ACC112 (cell line): ENCODE measurements at regions not wholly inside any gene's neighbourhood (a gene's known extent, or its start where the extent isn't known, plus 50 kb on each side); places are given as distances from the start of the nearest gene placed in this dataset.
A peak's percentile ranks its signal among the peaks of the same experiment; 100 is the strongest.

ENCODE experiments used
- H2AFZ ChIP-seq: fragments of 200-600 bp; sonication (generic); one replicate; pipeline ENCODE4 v1.6.0; 2017; ENCODE audit warnings: antibody characterized with exemption, low read length; ENCODE audit not compliant: unreplicated experiment
- H3K27ac ChIP-seq: fragments of 200-600 bp; sonication (generic); 2 replicates; pipeline ENCODE4 v1.5.1; 2014; ENCODE audit warnings: low read depth, mild to moderate bottlenecking, antibody characterized with exemption, low read length, moderate library complexity
- H3K27me3 ChIP-seq: fragments of 200-600 bp; sonication (generic); 2 replicates; pipeline ENCODE4 v1.6.1; 2014; ENCODE audit warnings: mild to moderate bottlenecking, antibody characterized with exemption, low read length, moderate library complexity, mixed read lengths; ENCODE audit not compliant: insufficient read depth
- H3K36me3 ChIP-seq: fragments of 200-600 bp; sonication (generic); 2 replicates; pipeline ENCODE4 v1.6.1; 2016; ENCODE audit warnings: mild to moderate bottlenecking, antibody characterized with exemption, low read length, moderate library complexity, mixed read lengths; ENCODE audit not compliant: insufficient read depth
- H3K4me1 ChIP-seq: fragments of 200-600 bp; sonication (generic); one replicate; pipeline ENCODE4 v1.6.1; 2016; ENCODE audit warnings: low read length, mixed read lengths; ENCODE audit not compliant: insufficient read depth, unreplicated experiment, control insufficient read depth
- H3K4me3 ChIP-seq: fragments of 200-600 bp; sonication (generic); 2 replicates; pipeline ENCODE4 v1.5.1; 2014; ENCODE audit warnings: mild to moderate bottlenecking, low read depth, low read length
- H3K79me2 ChIP-seq: fragments of 200-600 bp; sonication (generic); one replicate; pipeline ENCODE4 v1.6.0; 2016; ENCODE audit warnings: low read length; ENCODE audit not compliant: control insufficient read depth, unreplicated experiment, insufficient read depth

DNA sequence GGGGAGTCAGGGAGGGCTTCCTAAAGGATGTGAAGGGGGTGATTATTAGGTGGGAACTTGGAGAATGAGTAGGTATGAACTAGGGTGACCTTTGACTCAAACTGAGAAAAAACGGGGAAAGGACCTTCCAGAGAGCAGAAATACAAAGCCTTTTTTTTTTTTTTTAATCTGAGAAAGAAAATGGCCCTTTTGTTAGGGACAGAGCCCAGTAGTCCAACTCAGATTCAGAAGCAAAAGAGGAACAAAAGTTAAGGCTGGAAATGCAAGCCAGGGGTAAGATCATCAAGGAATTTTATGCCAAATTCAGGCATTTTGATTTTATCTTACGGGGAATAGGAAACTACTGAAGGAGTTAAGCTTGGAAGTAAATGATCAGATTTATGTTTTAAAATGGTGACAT is 96.0 kb upstream of the SMYD2 start:
- Histone ChIP-seq H3K79me2 (no peaks in the 10 kb centered on the region), H3K27ac (no peak overlapping the region), H2AFZ (no peak overlapping the region), H3K4me1 (no peaks in the 10 kb centered on the region), H3K4me3 (no peak overlapping the region), H3K27me3 (peaks cover 95% of the 10 kb centered on the region), H3K36me3 (no peaks in the 10 kb centered on the region)

DNA sequence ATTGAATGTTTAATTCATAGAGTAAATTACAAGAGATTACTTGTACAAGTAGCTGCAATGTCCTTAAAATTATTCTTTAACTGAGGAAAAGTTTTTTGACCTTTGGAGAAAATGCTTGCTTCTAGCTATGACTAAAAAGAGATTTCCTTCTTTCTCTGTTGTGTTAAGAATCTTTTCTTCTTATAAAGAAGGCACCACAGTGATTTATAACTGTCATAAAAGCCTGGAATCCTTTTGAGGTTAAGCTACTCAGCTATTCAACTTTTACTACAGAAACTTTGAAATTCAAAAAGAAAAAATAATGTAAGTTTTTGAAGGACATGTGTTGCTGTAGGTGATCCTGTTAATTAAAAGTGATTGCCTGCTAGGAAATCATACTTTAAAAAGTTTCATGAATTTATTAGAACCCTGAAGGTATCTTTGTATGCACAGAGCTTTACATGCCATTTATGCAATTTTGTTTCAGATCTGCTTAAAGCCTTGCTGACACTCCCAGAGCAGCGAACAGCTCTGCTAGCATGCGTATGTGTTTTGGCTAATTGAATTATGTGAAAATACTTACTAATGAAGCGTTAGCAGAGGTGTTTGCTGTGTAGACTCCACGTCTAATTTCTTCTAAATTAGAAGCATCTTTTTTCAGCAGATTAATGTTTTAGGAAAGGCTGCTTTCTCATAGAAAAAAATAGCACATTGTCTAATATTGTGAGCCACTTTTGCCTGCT is 94.7 kb upstream of the SMYD2 start:
- H3K27me3 ChIP-seq, result peaks cover 96% of the 10 kb centered on the region
- H3K4me1 ChIP-seq, result no peaks in the 10 kb centered on the region
- no peak overlapping the region for H3K27ac ChIP-seq
- H3K4me3 ChIP-seq, result no peak overlapping the region
- H3K79me2 ChIP-seq, result no peaks in the 10 kb centered on the region
- no peak overlapping the region for H2AFZ ChIP-seq
- H3K36me3 ChIP-seq, result no peaks in the 10 kb centered on the region

DNA sequence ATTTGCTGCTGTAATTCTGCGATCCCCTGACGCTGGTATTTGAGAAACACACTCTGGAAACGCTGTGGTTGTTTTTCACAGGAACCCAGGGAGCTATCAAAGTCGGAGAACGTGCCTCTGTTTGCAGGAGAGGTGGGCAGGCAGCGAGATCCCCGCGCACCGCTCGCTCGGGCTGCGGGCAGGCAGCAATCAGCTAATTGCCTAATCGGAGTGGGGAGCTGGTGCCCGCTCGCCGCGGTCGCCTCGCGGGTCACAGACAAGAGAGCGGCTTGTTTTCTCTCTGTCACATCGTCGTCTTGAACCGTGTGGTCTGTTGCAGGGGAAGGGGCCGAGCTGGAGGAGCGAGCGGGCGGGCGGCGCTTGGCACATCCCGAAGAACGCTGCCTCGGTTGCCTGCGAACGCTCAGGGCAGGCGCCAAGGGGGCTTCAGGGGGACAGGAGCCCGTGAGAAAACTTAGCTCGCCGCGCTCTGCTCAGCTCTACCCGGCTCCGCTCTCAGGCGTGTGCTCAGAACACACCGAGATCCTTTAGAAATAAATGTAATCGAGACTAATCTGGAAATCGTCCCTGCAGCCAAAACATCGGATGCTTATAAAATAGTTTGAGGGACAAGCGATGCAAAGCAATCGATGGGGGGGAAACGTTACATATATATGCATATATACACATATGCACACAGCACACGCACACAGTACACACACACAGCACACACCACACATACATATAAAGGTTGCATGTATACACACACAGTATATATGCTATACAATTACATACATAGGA is 93.6 kb upstream of the SMYD2 start:
- Histone ChIP-seq H3K27me3 (peaks cover 91% of the 10 kb centered on the region), H3K79me2 (no peaks in the 10 kb centered on the region), H3K27ac (no peak overlapping the region), H3K4me3 (peak overlapping the region; percentile 59), H3K4me1 (no peaks in the 10 kb centered on the region), H2AFZ (peak overlapping the region; percentile 36), H3K36me3 (no peaks in the 10 kb centered on the region)

DNA sequence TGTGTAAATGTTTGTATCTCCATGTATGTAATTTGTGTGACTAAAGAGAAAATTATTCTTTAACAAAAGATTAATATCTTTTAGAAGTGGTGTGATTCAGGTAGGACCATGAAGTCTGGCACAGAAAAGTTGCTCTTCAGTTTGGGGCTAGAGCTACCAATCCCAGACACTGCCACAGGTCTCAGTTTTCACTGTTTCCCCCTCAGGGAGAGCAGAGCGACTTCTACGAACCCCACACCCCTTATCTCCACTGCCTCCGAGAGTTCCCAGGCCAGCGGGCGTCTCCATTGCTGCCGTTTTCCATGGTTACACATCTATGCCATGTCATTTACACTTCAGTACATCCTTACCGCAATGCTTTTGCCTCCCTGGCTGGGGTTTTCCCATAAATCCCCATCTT is 93.0 kb upstream of the SMYD2 start:
- H3K27me3 ChIP-seq, result peaks cover 88% of the 10 kb centered on the region
- no peak overlapping the region for H2AFZ ChIP-seq

DNA sequence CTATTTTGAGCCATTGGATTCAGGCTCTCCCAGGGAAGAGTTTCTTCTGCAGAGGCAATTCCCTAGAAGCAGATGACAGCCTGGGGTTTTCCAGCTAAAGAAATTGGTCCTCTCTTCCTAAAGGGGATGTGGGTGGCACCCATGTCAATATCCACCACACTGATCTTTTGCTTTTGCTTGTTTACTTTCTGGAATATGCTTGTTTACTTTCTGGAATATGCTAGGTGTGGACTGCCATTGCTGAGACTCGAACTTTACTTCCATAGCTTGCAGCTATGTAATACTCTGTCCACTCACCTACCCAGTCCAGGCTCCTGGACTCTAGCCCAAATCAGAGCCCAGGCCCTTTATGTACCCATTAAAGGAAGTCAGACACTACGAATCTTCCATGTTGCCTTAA is 92.1 kb upstream of the SMYD2 start:
- Histone ChIP-seq H3K79me2 (no peaks in the 10 kb centered on the region), H3K4me3 (no peak overlapping the region), H3K4me1 (no peaks in the 10 kb centered on the region), H3K27me3 (peaks cover 83% of the 10 kb centered on the region), H3K36me3 (no peaks in the 10 kb centered on the region), H3K27ac (no peak overlapping the region), H2AFZ (no peak overlapping the region)

More for the DNA sequence above, 93.0 kb upstream of the SMYD2 start:
- 0 out of 2 replicates have a peak overlapping the region, but pooled peaks have one; percentile 59 for H3K4me3 ChIP-seq
- no peaks in the 10 kb centered on the region for H3K79me2 ChIP-seq
- H3K36me3 ChIP-seq, result no peaks in the 10 kb centered on the region
- no peak overlapping the region for H3K27ac ChIP-seq
- no peaks in the 10 kb centered on the region for H3K4me1 ChIP-seq

DNA sequence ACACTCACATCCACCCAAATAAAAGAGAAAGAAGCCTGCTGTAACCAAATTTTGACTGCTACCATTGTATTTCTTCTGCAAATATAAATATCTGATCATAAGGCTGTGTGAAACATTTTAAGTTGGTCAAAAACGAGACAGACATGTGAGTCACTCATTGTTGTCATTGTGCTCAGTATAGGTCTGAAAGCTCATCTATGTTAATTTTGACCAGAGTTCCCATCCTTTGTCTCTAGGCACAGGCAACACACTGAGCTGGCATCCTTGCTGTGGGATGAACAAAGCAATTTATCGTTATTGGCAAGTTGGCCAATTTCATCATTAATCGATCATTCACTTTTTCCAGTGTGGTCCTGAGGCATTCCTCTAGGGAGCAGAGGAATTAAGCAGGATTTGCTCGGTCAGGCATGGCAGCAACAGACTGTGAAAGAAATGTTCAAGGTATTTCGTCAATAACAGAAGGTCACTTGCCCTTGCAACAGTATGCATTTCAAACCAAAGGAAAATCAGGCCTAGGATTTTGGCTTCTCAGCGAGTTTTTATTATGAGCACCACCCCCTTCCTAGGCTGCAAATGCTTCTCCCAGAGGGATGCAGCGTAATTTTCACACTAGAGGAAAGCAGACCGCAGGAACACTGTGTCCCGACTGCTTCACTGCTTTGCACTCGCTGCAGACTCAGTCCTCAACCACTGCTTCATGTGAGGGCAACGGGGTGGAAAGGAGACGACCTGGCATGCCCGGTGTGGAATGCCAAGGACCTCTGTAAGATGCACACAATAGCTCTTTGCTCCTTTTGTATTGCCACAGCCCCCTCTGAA is 87.9 kb upstream of the SMYD2 start:
- H3K4me3 ChIP-seq, result no peak overlapping the region
- no peaks in the 10 kb centered on the region for H3K4me1 ChIP-seq
- no peaks in the 10 kb centered on the region for H3K79me2 ChIP-seq
- no peak overlapping the region for H2AFZ ChIP-seq
- H3K27ac ChIP-seq, result no peak overlapping the region
- peaks cover 71% of the 10 kb centered on the region for H3K27me3 ChIP-seq
- H3K36me3 ChIP-seq, result no peaks in the 10 kb centered on the region

DNA sequence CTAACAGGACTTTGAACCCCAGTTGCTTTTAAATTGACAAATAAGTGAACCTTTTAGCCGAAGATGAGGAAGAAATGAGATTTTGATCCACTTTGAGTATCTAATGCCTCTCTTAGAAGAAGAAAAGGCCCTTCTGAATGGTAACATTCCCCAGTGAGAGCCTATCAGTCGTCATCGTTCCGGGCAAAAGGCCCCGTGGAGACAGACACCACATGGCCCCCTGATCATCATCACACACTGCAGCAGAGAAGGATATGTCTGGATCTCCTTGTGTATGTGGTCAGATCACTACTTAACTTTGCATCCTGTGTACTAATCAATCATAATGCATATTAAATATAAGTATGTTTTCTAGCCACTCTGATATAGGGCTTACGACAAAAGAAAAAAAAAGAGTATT is 87.3 kb upstream of the SMYD2 start:
- no peaks in the 10 kb centered on the region for H3K79me2 ChIP-seq
- H2AFZ ChIP-seq, result no peak overlapping the region
- peaks cover 71% of the 10 kb centered on the region for H3K27me3 ChIP-seq

DNA sequence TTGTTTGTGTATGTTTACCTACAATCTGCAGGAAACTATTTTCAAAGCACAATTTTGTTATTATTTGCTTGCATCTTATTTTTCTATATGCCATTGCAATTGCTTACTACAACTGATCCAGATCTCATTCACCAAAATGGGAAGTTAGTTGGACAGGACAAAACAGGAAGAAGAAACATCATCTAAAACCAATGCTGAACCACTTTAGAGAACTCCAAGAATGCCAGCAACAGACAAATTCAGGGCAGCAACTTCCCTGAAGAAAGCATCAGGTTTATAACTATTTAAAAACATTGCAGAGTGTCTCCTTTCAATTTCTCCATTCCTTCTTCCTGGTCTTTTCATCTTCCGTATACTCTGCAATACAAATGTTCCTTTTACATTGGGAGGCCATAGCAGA is 82.4 kb upstream of the SMYD2 start:
- Histone ChIP-seq H3K79me2 (no peaks in the 10 kb centered on the region), H2AFZ (no peak overlapping the region), H3K4me3 (no peak overlapping the region), H3K36me3 (no peaks in the 10 kb centered on the region), H3K27me3 (peaks cover 74% of the 10 kb centered on the region), H3K27ac (no peak overlapping the region), H3K4me1 (no peaks in the 10 kb centered on the region)

More for the DNA sequence above, 87.3 kb upstream of the SMYD2 start:
- Histone ChIP-seq H3K36me3 (no peaks in the 10 kb centered on the region), H3K4me3 (no peak overlapping the region), H3K4me1 (no peaks in the 10 kb centered on the region), H3K27ac (no peak overlapping the region)

DNA sequence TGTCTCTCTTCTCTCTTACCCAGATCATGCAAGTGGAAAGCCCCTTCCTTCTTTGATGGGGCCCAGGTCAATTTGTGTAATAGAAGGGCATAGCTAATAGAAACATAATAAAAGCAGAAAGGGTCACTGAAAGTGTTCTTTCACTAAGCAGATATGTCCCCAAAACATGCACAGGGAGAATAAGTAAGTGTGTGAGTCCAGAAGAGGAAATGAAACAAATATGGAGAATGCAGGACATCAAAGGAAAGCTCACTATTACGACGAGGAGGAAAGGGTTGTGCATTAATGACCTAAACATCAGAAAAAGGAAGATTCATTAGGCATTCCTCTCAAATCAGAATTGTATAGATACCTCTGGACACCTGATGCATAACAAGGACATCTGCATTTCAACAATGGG is 81.4 kb upstream of the SMYD2 start:
- Histone ChIP-seq H3K27me3 (peaks cover 70% of the 10 kb centered on the region), H3K27ac (no peak overlapping the region), H3K36me3 (no peaks in the 10 kb centered on the region)

DNA sequence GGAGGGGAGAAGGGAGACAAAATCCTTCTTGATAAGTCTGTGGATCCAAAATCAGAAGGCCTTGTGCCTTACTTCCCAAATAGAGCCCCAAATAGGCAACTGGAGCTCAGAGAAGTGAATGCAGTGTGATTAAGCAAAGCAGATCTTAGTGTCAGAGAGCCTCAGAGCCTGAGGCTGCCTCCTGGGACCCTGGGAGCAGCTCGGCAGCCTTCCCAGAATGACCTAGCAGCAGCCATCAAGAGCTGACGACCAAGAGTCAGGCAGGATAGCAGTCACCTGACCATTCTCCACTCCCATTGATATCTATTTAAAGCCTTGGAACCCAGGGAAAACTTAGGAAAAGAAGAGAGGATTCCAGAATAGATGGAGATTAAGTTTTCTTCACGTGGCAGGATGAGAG is 78.0 kb upstream of the SMYD2 start:
- H3K36me3 ChIP-seq, result no peaks in the 10 kb centered on the region
- H3K4me3 ChIP-seq, result no peak overlapping the region
- H2AFZ ChIP-seq, result no peak overlapping the region
- peaks cover 50% of the 10 kb centered on the region for H3K27me3 ChIP-seq
- no peaks in the 10 kb centered on the region for H3K79me2 ChIP-seq
- no peak overlapping the region for H3K27ac ChIP-seq
- no peaks in the 10 kb centered on the region for H3K4me1 ChIP-seq

More for the DNA sequence above, 81.4 kb upstream of the SMYD2 start:
- Histone ChIP-seq H3K79me2 (no peaks in the 10 kb centered on the region), H2AFZ (no peak overlapping the region), H3K4me1 (no peaks in the 10 kb centered on the region), H3K4me3 (no peak overlapping the region)
